Nephron progenitor cell (in vitro differentiated cells): ENCODE measurements at regions not wholly inside any gene's neighbourhood (a gene's known extent, or its start where the extent isn't known, plus 50 kb on each side); places are given as distances from the start of the nearest gene placed in this dataset.

Experiments
- DNase-seq: peaks from one replicate; pipeline ENCODE4 v3.0.0; 2021
- H3K27ac Mint-ChIP-seq: 2 replicates; pipeline ENCODE4 v1.8.0; 2021; ENCODE audit warnings: mild to moderate bottlenecking, moderate library complexity, mixed read lengths
- H3K27me3 Mint-ChIP-seq: 2 replicates; pipeline ENCODE4 v1.8.0; 2021; ENCODE audit warnings: mild to moderate bottlenecking, low read depth, mixed read lengths; ENCODE audit not compliant: poor library complexity
- H3K36me3 Mint-ChIP-seq: 2 replicates; pipeline ENCODE4 v1.8.0; 2021; ENCODE audit warnings: low read depth, mixed read lengths
- H3K4me1 Mint-ChIP-seq: 2 replicates; pipeline ENCODE4 v1.8.0; 2021; ENCODE audit warnings: mixed read lengths
- H3K4me3 Mint-ChIP-seq: 2 replicates; pipeline ENCODE4 v1.8.0; 2021; ENCODE audit warnings: mild to moderate bottlenecking, moderate library complexity, mixed read lengths
- H3K9me3 Mint-ChIP-seq: 2 replicates; pipeline ENCODE4 v1.8.0; 2021; ENCODE audit warnings: mild to moderate bottlenecking, moderate library complexity, mixed read lengths
- TF ChIP-seq, protein P1 (sequence below): fragments of 200-600 bp; sonication (generic); IDR thresholded peaks from 2 replicates; pipeline ENCODE4 v1.5.0; 2021; ENCODE audit warnings: antibody characterized with exemption

GRCh38 chr6:132140189-132140588 lies 189.0 kb upstream of the CCN2 start:
- Mint-ChIP-seq H3K27ac (no peak overlapping the region), H3K27me3 (no peaks in the 10 kb centered on the region), H3K4me3 (no peak overlapping the region), H3K4me1 (no peaks in the 10 kb centered on the region), H3K36me3 (no peaks in the 10 kb centered on the region), H3K9me3 (no peaks in the 10 kb centered on the region)
- DNase-seq = no peak
- TF ChIP-seq, protein P1, sequence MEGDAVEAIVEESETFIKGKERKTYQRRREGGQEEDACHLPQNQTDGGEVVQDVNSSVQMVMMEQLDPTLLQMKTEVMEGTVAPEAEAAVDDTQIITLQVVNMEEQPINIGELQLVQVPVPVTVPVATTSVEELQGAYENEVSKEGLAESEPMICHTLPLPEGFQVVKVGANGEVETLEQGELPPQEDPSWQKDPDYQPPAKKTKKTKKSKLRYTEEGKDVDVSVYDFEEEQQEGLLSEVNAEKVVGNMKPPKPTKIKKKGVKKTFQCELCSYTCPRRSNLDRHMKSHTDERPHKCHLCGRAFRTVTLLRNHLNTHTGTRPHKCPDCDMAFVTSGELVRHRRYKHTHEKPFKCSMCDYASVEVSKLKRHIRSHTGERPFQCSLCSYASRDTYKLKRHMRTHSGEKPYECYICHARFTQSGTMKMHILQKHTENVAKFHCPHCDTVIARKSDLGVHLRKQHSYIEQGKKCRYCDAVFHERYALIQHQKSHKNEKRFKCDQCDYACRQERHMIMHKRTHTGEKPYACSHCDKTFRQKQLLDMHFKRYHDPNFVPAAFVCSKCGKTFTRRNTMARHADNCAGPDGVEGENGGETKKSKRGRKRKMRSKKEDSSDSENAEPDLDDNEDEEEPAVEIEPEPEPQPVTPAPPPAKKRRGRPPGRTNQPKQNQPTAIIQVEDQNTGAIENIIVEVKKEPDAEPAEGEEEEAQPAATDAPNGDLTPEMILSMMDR = no peak

DNA sequence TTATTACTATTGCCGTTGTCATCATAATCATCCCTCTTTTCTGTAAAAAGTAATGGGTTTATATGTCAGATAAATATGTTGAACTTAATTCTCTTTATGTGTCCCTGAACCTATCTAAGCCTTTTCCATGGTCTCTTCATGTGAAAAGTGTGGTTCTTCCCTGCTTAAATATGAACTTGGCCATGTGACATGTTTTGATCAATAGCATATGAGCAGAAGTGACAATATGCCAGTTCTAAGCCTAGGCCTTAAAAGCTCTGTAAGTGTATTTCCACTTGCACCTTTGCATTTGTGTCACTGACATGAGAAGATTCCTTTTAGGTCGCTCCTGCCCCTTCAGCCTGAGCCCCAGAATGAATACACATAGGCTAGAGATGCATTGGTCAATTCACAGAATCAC lies 188.4 kb upstream of the CCN2 start:
- Mint-ChIP-seq H3K36me3 (no peaks in the 10 kb centered on the region), H3K9me3 (no peaks in the 10 kb centered on the region), H3K27me3 (no peaks in the 10 kb centered on the region), H3K4me3 (no peak overlapping the region), H3K4me1 (no peaks in the 10 kb centered on the region), H3K27ac (no peak overlapping the region)
- TF ChIP-seq, protein P1 = no peak
- no peak for DNase-seq

- Mint-ChIP-seq H3K36me3 (no peaks in the 10 kb centered on the region), H3K4me1 (peaks cover 7% of the 10 kb centered on the region), H3K27me3 (no peaks in the 10 kb centered on the region), H3K9me3 (no peaks in the 10 kb centered on the region), H3K4me3 (no peak overlapping the region), H3K27ac (no peak overlapping the region)
- TF ChIP-seq, protein P1 = no peak
- DNase-seq = no peak
These were observed 185.8 kb upstream of the CCN2 start for GRCh38 chr6:132136981-132137380.

GRCh38 chr6:132135409-132135808 lies 184.2 kb upstream of the CCN2 start:
- no peak overlapping the region for H3K4me3 Mint-ChIP-seq
- TF ChIP-seq, protein P1 = no peak
- no peaks in the 10 kb centered on the region for H3K9me3 Mint-ChIP-seq
- no peaks in the 10 kb centered on the region for H3K27me3 Mint-ChIP-seq
- peaks cover 22% of the 10 kb centered on the region for H3K4me1 Mint-ChIP-seq
- DNase-seq = no peak
- H3K36me3 Mint-ChIP-seq = no peaks in the 10 kb centered on the region
- no peak overlapping the region for H3K27ac Mint-ChIP-seq

DNA sequence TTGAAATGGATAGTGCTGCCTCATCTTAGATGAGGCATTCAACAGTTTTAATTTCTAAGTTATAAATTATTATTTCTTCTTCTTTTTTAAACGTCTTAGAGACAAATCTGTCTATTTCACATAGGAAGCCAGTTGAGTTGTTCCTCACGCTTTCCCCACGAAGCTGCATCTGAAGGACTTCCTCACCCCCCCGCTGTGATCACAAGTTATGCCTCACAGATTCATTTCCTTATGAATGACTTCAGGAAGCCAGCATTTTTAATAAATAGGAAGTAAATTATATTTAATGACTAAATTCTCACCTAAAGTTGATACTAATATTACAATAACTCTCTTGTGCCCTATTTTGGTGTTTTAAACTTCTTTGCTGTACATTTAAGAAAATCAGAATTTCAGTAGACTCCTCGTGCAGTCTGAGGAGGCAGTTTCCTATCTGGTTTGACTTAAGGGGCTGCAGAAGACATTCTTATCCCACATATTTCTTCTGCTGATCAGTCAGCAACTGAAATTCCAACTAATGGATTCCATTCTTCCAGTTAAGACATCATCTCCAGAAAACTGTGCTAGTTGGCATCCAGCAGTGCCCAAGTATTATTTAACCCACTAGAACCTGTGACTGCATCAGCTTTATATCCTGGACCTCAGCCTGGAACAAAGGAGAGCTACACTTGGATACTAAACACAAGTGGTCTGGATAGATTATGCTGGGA lies 182.7 kb upstream of the CCN2 start:
- TF ChIP-seq, protein P1 = no peak
- H3K27ac Mint-ChIP-seq = no peak overlapping the region

More for the DNA sequence above, 182.7 kb upstream of the CCN2 start:
- Mint-ChIP-seq H3K4me3 (no peak overlapping the region), H3K9me3 (no peaks in the 10 kb centered on the region), H3K36me3 (no peaks in the 10 kb centered on the region), H3K4me1 (peaks cover 22% of the 10 kb centered on the region), H3K27me3 (no peaks in the 10 kb centered on the region)
- no peak for DNase-seq
